Hepatocyte (in vitro differentiated cells): ENCODE measurements at regions not wholly inside any gene's neighbourhood (a gene's known extent, or its start where the extent isn't known, plus 50 kb on each side); places are given as distances from the start of the nearest gene placed in this dataset.

ENCODE experiments used
- CTCF ChIP-seq: fragments of 200-600 bp; sonication (generic); IDR thresholded peaks from 2 replicates; pipeline ENCODE4 v1.5.1; 2016; ENCODE audit warnings: antibody characterized with exemption, mild to moderate bottlenecking; ENCODE audit not compliant: poor library complexity
- EZH2phosphoT487 ChIP-seq: fragments of 200-600 bp; sonication (generic); IDR thresholded peaks from one replicate; pipeline ENCODE4 v1.6.1; 2018; ENCODE audit warnings: antibody characterized with exemption, mild to moderate bottlenecking, low read depth, moderate library complexity; ENCODE audit not compliant: unreplicated experiment, severe bottlenecking

DNA sequence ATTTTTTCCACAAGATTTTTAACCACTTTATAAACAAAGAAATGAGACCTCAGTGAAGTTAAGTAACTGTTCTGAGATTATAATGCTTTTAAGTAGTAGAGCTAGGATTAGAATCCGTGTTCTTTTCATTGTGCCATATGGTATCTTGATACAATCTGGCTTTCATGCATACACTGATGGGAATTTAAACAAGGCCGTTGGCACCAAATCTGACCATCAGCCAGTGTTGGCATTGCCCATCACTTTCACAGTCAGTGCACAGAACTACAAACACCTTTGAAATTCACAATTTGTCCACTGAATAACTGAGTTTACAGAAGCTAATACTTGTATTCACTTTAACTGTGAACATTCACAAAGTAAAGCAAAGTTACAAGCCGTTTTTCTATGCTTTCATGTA is 1228.0 kb downstream of the TBC1D22A start:
- no peak for TF ChIP-seq CTCF
- no peak for TF ChIP-seq EZH2phosphoT487
